A549 (cell line): ENCODE measurements at regions not wholly inside any gene's neighbourhood (a gene's known extent, or its start where the extent isn't known, plus 50 kb on each side); places are given as distances from the start of the nearest gene placed in this dataset.

Experiments used
- ATAC-seq, 2 experiments: fragments of 200-7000 bp in 1 of 2; fragments of >200 bp in 1 of 2; cut with Nextera tagmentation in 1 of 2; cut with Tn5 transposase in 1 of 2; 3 replicates each; pipeline versions ENCODE4 v1.8.0 to v1.9.1; 2018 to 2020; ENCODE audit warnings: mild to moderate bottlenecking in 1 of 2, moderate library complexity in 1 of 2
- CTCF ChIA-PET: fragments of 300-600 bp; sonication (Branson Sonifier 250); formaldehyde crosslinking; extraction: SDS; loops from one replicate; lab custom pipeline; 2021; ENCODE audit warnings: antibody characterized with exemption, inconsistent platforms; lab: Yijun Ruan, JAX
- POLR2A ChIA-PET: fragments of 350-600 bp; formaldehyde crosslinking; extraction: SDS; loops from one replicate; lab custom pipeline; 2021; ENCODE audit warnings: antibody characterized with exemption, inconsistent platforms; lab: Yijun Ruan, JAX
- DNase-seq, 2 experiments: peaks; one replicate each; pipeline versions ENCODE4 v3.0.0 to v3.0.0-alpha.2; 2011 to 2016; ENCODE audit warnings: low read depth in 1 of 2, low spot score in 1 of 2
- FAIRE-seq: peaks from 2 replicates; lab custom pipeline; 2011; peaks lifted over from hg19 to GRCh38; lab: Jason Lieb, UNC
- H3K27ac ChIP-seq, 2 experiments: fragments of >200 bp; sonication (Bioruptor Twin); formaldehyde crosslinking; 3 replicates each; pipeline ENCODE4 v1.5.1; 2016 to 2017
- H3K4me1 ChIP-seq: fragments of >200 bp; sonication (Bioruptor Twin); formaldehyde crosslinking; 3 replicates; pipeline ENCODE4 v1.6.1; 2016
- H3K4me2 ChIP-seq: fragments of >200 bp; sonication (Bioruptor Twin); formaldehyde crosslinking; 3 replicates; pipeline ENCODE4 v1.6.1; 2016
- H3K4me3 ChIP-seq: fragments of >200 bp; sonication (Bioruptor Twin); formaldehyde crosslinking; 3 replicates; pipeline ENCODE4 v1.5.1; 2016
- H3K9me3 ChIP-seq: fragments of >200 bp; sonication (Bioruptor Twin); formaldehyde crosslinking; 3 replicates; pipeline ENCODE4 v1.6.1; 2016
- ATOH8 ChIP-seq: fragments of 250-450 bp; sonication (Bioruptor Pico); IDR thresholded peaks from 2 replicates; pipeline ENCODE4 v1.5.0; 2020; ENCODE audit warnings: low read depth, mild to moderate bottlenecking, moderate library complexity
- BCL3 ChIP-seq: fragments of >200 bp; sonication (Bioruptor Twin); formaldehyde crosslinking; IDR thresholded peaks from 3 replicates; pipeline ENCODE4 v1.6.1; 2016
- CHD2 ChIP-seq: fragments of 150-350 bp; IDR thresholded peaks from 2 replicates; pipeline ENCODE4 v1.6.1; 2014; ENCODE audit warnings: low read length; ENCODE audit not compliant: partially characterized antibody
- CHD4 ChIP-seq: fragments of 200-600 bp; sonication (generic); IDR thresholded peaks from 2 replicates; pipeline ENCODE4 v1.6.1; 2016; ENCODE audit warnings: antibody characterized with exemption, mild to moderate bottlenecking, borderline replicate concordance
- E2F6 ChIP-seq: IDR thresholded peaks from 2 replicates; pipeline ENCODE4 v1.6.1; 2012; ENCODE audit warnings: low read depth, borderline replicate concordance
- EHF ChIP-seq: fragments of 250-450 bp; sonication (Bioruptor Pico); IDR thresholded peaks from 2 replicates; pipeline ENCODE4 v1.5.0; 2020; ENCODE audit warnings: mild to moderate bottlenecking
- EP300 ChIP-seq, 2 experiments: fragments of >200 bp; sonication (Bioruptor Twin); formaldehyde crosslinking; IDR thresholded peaks; 2 replicates in 1 of 2; 3 replicates in 1 of 2; pipeline ENCODE4 v1.6.1; 2016 to 2017
- ESRRA ChIP-seq: fragments of 150-350 bp; IDR thresholded peaks from 2 replicates; pipeline ENCODE4 v1.6.1; 2014; ENCODE audit warnings: mild to moderate bottlenecking, low read length, borderline replicate concordance
- FOSL2 ChIP-seq, 2 experiments: fragments of 450-650 bp in 1 of 2; fragments of >200 bp in 1 of 2; sonication (Bioruptor Twin) in 1 of 2; formaldehyde crosslinking; IDR thresholded peaks; 2 replicates each; pipeline versions ENCODE4 v1.5.0 to v1.6.1; 2016 to 2020; ENCODE audit warnings: mild to moderate bottlenecking in 1 of 2, moderate library complexity in 1 of 2
- FOXS1 ChIP-seq: fragments of 250-450 bp; sonication (Bioruptor Pico); IDR thresholded peaks from 2 replicates; pipeline ENCODE4 v1.5.0; 2020; ENCODE audit warnings: mild to moderate bottlenecking, moderate library complexity
- GATA3 ChIP-seq: IDR thresholded peaks from 2 replicates; pipeline ENCODE4 v1.6.1; 2012; ENCODE audit warnings: borderline replicate concordance
- HDAC2 ChIP-seq: fragments of 200-600 bp; sonication (generic); IDR thresholded peaks from 2 replicates; pipeline ENCODE4 v1.6.1; 2016
- HEYL ChIP-seq: fragments of 250-450 bp; sonication (Bioruptor Pico); IDR thresholded peaks from 2 replicates; pipeline ENCODE4 v1.8.0; 2021; ENCODE audit warnings: mild to moderate bottlenecking, moderate library complexity
- KDM1A ChIP-seq: fragments of 200-600 bp; sonication (generic); IDR thresholded peaks from 2 replicates; pipeline ENCODE4 v1.6.1; 2016; ENCODE audit warnings: low read depth, mild to moderate bottlenecking
- KDM5A ChIP-seq: fragments of 200-600 bp; sonication (generic); IDR thresholded peaks from 2 replicates; pipeline ENCODE4 v1.6.1; 2016; ENCODE audit warnings: antibody characterized with exemption, mild to moderate bottlenecking
- MAZ ChIP-seq: fragments of 150-350 bp; IDR thresholded peaks from 2 replicates; pipeline ENCODE4 v1.6.1; 2014; ENCODE audit warnings: antibody characterized with exemption, low read depth, low read length, borderline replicate concordance
- NPAS2 ChIP-seq: fragments of 250-450 bp; sonication (Bioruptor Pico); IDR thresholded peaks from 2 replicates; pipeline ENCODE4 v1.8.0; 2022; ENCODE audit warnings: mild to moderate bottlenecking, moderate library complexity, borderline replicate concordance
- PHF8 ChIP-seq: fragments of 200-600 bp; sonication (generic); IDR thresholded peaks from 2 replicates; pipeline ENCODE4 v1.6.1; 2016; ENCODE audit warnings: low read depth, mild to moderate bottlenecking, antibody characterized with exemption, moderate library complexity, borderline replicate concordance
- RAD21 ChIP-seq, 2 experiments: fragments of >200 bp in 1 of 2; sonication (Bioruptor Twin) in 1 of 2; formaldehyde crosslinking in 1 of 2; IDR thresholded peaks in 1 of 2; conservative IDR thresholded peaks in 1 of 2; 2 replicates in 1 of 2; 3 replicates in 1 of 2; pipeline ENCODE4 v1.6.1; 2012 to 2018; ENCODE audit warnings: inconsistent platforms in 1 of 2
- RCOR1 ChIP-seq: fragments of 150-350 bp; IDR thresholded peaks from 2 replicates; pipeline ENCODE4 v1.6.1; 2014; ENCODE audit warnings: antibody characterized with exemption, low read length, low read depth
- TP53 ChIP-seq: fragments of 250-450 bp; sonication (Bioruptor Pico); IDR thresholded peaks from 2 replicates; pipeline ENCODE4 v1.5.0; 2021; ENCODE audit warnings: mild to moderate bottlenecking, moderate library complexity
- USF2 ChIP-seq: fragments of 450-650 bp; IDR thresholded peaks from 2 replicates; pipeline ENCODE4 v1.6.1; 2014; ENCODE audit warnings: antibody characterized with exemption
- ZC3H11A ChIP-seq: fragments of 450-650 bp; IDR thresholded peaks from 2 replicates; pipeline ENCODE4 v1.6.1; 2014; ENCODE audit warnings: antibody characterized with exemption, mild to moderate bottlenecking
- WGBS: methylation state at CpG from one replicate; pipeline ENCODE4 v1.1.6; 2017; ENCODE audit errors: missing lambda C conversion rate; 5-methylcytosine and 5-hydroxymethylcytosine counted together

DNA sequence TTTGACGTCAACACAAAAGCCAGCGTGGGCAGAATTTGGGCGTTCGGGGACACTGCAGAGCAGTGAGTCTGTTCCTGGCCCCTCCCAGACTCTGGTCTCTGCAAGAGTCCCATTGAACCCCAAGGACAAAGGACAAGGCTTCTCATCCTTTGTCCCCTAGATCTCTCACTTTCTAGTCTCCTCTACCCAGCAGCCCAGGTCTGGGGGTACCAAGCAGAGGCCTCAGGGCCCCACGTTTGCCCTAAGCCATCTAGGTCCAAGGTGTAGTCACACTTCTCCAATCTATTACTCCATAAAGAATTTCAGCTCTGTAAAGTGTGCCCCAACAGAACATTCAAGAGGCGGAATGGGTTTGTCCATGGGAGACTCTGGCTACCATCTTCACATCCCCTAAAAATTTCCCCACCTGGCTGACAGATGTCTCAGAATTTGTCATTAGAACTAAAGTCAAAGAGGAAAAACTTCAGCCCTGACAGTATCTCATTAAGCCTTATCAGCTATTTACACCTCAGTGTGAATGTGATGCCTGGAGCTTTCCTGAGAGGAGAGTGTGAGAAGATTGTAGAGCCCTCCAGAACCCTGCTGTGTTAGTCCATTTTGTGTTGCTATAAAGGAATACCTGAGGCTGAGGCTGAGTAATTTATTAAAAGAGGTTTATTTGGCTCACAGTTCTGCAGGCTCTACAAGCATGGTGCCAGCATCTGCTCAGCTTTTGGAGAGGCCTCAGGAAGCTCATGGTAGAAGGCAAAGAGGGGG, 81.4 kb upstream of the HABP2 start:
- CTCF ChIA-PET: interaction anchor here (0.5 to 2.3 kb wide), 3 partner anchors 17 to 171 kb away, joined by 3 to 9 read pairs (median 3); no protein-coding TSS in a partner anchor

GRCh38 chr10:113473011-113473410, 79.8 kb upstream of the HABP2 start:
- WGBS: 4% methylated on average over 1 of the region's 1 CpG
- TF ChIP-seq ZC3H11A (no peak), CHD2 (no peak), RCOR1 (no peak), BCL3 (no peak), HEYL (CRISPR knock-in tag) (no peak), E2F6 (no peak), KDM1A (no peak), EHF (CRISPR knock-in tag) (no peak)
- no peak for ATAC-seq

More for the DNA sequence above, 81.4 kb upstream of the HABP2 start:
- H3K4me3 ChIP-seq: no peak overlapping the region
- TF ChIP-seq KDM5A: no peak
- TF ChIP-seq FOSL2 (IDR thresholded peaks at IDR 0.05): no peak
- TF ChIP-seq FOSL2 (CRISPR knock-in tag; IDR thresholded peaks at IDR 0.05): no peak
- TF ChIP-seq MAZ: no peak
- no peak for TF ChIP-seq HDAC2
- TF ChIP-seq NPAS2: no peak
- no peak for TF ChIP-seq RAD21 (conservative IDR thresholded peaks at IDR 0.05 in 1 of 2, IDR thresholded peaks at IDR 0.05 in 1 of 2)
- no peak for TF ChIP-seq CHD4
- TF ChIP-seq USF2: no peak
- TF ChIP-seq TP53 (CRISPR knock-in tag): no peak
- TF ChIP-seq GATA3: no peak
- no peak for TF ChIP-seq FOXS1 (CRISPR knock-in tag)
- TF ChIP-seq PHF8: no peak
- TF ChIP-seq ESRRA: no peak
- TF ChIP-seq ATOH8 (CRISPR knock-in tag): no peak
- no peak for TF ChIP-seq EP300 (IDR thresholded peaks at IDR 0.05)
- TF ChIP-seq, all 56 proteins: peak for 0
- no peaks in the 10 kb centered on the region for H3K9me3 ChIP-seq
- POLR2A ChIA-PET: no interaction called here
- FAIRE-seq: no peak
- no peak overlapping the region for H3K4me2 ChIP-seq
- no peak for DNase-seq
- WGBS: 64% methylated on average over 6 of the region's 6 CpGs
- H3K27ac ChIP-seq: no peak overlapping the region
- no peaks in the 10 kb centered on the region for H3K4me1 ChIP-seq
- no peak for ATAC-seq

More at GRCh38 chr10:113473011-113473410, 79.8 kb upstream of the HABP2 start:
- Histone ChIP-seq H3K4me2 (no peak overlapping the region), H3K9me3 (no peaks in the 10 kb centered on the region), H3K27ac (no peak overlapping the region), H3K4me1 (no peaks in the 10 kb centered on the region), H3K4me3 (no peak overlapping the region)
- ChIA-PET CTCF (no interaction called here), POLR2A (no interaction called here)
- FAIRE-seq: no peak
- no peak for DNase-seq
